CD4-positive, alpha-beta memory T cell (primary cell): ENCODE measurements at regions not wholly inside any gene's neighbourhood (a gene's known extent, or its start where the extent isn't known, plus 50 kb on each side); places are given as distances from the start of the nearest gene placed in this dataset.
A peak's percentile ranks its signal among the peaks of the same experiment; 100 is the strongest.

Source experiments
- CTCF ChIA-PET: fragments of 350-600 bp; sonication (Branson Sonifier 250); formaldehyde crosslinking; loops from one replicate; lab custom pipeline; 2021; ENCODE audit warnings: inconsistent platforms; ENCODE audit not compliant: partially characterized antibody; lab: Charles Lee
- POLR2A ChIA-PET: fragments of 350-600 bp; sonication (Branson Sonifier 250); formaldehyde crosslinking; loops from one replicate; lab custom pipeline; 2021; ENCODE audit not compliant: partially characterized antibody; lab: Charles Lee
- DNase-seq, 5 donors: peaks; one replicate each; pipeline versions ENCODE4 v3.0.0 to v3.0.0-alpha.2; 2020 to 2022; ENCODE audit warnings: mixed read lengths in 1 of 5
- H3K27ac ChIP-seq: one replicate; pipeline ENCODE4 v1.7.0; 2013; ENCODE audit warnings: low read depth, low read length
- H3K27me3 ChIP-seq: 2 replicates; pipeline ENCODE4 v1.7.0; 2013; ENCODE audit warnings: mild to moderate bottlenecking, low read length, moderate library complexity; ENCODE audit not compliant: insufficient read depth
- H3K36me3 ChIP-seq: 2 replicates; pipeline ENCODE4 v1.7.0; 2013; ENCODE audit warnings: mild to moderate bottlenecking, low read length, moderate library complexity; ENCODE audit not compliant: insufficient read depth
- H3K4me1 ChIP-seq: 2 replicates; pipeline ENCODE4 v1.7.0; 2013; ENCODE audit warnings: mild to moderate bottlenecking, low read length, moderate library complexity; ENCODE audit not compliant: insufficient read depth
- H3K4me3 ChIP-seq, 2 donors: one replicate each; pipeline ENCODE4 v1.7.0; 2013; ENCODE audit warnings: low read length in 2 of 2, mild to moderate bottlenecking in 1 of 2
- H3K9me3 ChIP-seq, 2 donors: one replicate each; pipeline ENCODE4 v1.7.0; 2013; ENCODE audit warnings: low read length in 2 of 2, control low read depth in 1 of 2; ENCODE audit not compliant: control insufficient read depth in 1 of 2
- H3K27ac Mint-ChIP-seq, 7 donors: one replicate each; pipeline ENCODE4 v1.8.0; 2020 to 2021; ENCODE audit warnings: mixed read lengths in 7 of 7, mild to moderate bottlenecking in 6 of 7, inconsistent platforms in 3 of 7, moderate library complexity in 3 of 7
- H3K27me3 Mint-ChIP-seq, 2 donors: one replicate each; pipeline ENCODE4 v1.8.0; 2020 to 2021; ENCODE audit warnings: mixed read lengths in 2 of 2
- H3K36me3 Mint-ChIP-seq, 2 donors: one replicate each; pipeline ENCODE4 v1.8.0; 2020 to 2021; ENCODE audit warnings: mixed read lengths in 2 of 2, inconsistent platforms in 1 of 2, mild to moderate bottlenecking in 1 of 2
- H3K4me1 Mint-ChIP-seq, 4 donors: one replicate each; pipeline ENCODE4 v1.8.0; 2020 to 2021; ENCODE audit warnings: mixed read lengths in 4 of 4, mild to moderate bottlenecking in 1 of 4
- H3K4me3 Mint-ChIP-seq, 8 donors: one replicate each; pipeline ENCODE4 v1.8.0; 2020 to 2021; ENCODE audit warnings: mixed read lengths in 8 of 8, mild to moderate bottlenecking in 7 of 8, moderate library complexity in 6 of 8, inconsistent platforms in 3 of 8
- H3K9me3 Mint-ChIP-seq, 8 donors: one replicate each; pipeline ENCODE4 v1.8.0; 2020 to 2021; ENCODE audit warnings: mixed read lengths in 8 of 8, mild to moderate bottlenecking in 5 of 8, inconsistent platforms in 3 of 8, moderate library complexity in 1 of 8
- intact Hi-C: fragments of 100-400 bp; cut with micrococcal nuclease; formaldehyde crosslinking; loops from one replicate; pipeline ENCODE4 v1.15.1; 2023

DNA sequence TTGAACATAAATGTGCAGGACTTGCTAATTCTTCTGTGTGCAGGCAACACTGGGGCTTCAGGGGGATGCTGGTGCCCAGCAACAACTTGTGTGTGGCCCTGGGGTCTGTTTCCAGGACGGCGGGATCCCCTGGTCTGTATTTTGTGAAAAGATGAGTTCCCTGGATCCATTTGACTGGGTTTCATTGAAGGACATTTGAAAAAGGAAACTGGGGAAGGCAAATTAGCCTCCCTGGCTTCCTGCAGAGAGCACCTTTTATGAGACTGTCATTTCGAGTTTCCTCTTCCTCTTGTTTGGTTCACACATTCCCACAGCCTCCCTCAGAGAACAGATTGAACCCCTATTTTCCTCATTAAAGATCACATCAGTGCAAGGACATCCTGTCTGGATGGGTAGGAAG is 63.1 kb downstream of the FOXI1 start:
- intact Hi-C loops, result no loop called here
- Mint-ChIP-seq H3K4me3 (no peak overlapping the region), H3K4me1 (no peaks in the 10 kb centered on the region), H3K27ac (no peak overlapping the region), H3K36me3 (no peaks in the 10 kb centered on the region), H3K9me3 (no peaks in the 10 kb centered on the region), H3K27me3 (peaks cover 5 to 11% of the 10 kb centered on the region in 2 donors)
- no peaks in the 10 kb centered on the region for H3K36me3 ChIP-seq
- DNase-seq, result no peak
- no peaks in the 10 kb centered on the region for H3K27me3 ChIP-seq
- H3K4me3 ChIP-seq, result no peak overlapping the region
- CTCF ChIA-PET, result no interaction called here
- no peaks in the 10 kb centered on the region for H3K4me1 ChIP-seq
- POLR2A ChIA-PET, result no interaction called here
- H3K27ac ChIP-seq, result no peak overlapping the region
- no peaks in the 10 kb centered on the region for H3K9me3 ChIP-seq

DNA sequence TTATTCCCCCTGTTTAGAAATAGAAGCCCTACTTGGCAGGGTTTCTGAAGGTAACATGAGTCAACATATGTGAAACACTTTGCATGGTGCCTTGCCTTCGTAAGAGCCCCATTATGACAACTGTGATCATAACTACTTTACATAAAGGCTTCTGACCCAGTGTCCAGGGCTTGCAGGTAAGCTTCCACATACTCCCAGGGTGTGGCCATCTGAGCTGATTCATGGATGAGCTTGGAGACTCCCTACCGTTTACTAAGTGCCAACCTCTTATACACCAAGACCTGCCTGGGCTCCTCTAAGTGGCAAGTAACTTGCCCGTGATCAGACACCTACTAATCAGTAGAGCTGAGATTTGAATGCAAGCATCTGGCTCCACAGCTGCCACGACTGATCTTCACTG is 62.8 kb upstream of the C5orf58 start:
- intact Hi-C loops, result no loop called here
- ChIA-PET CTCF (no interaction called here), POLR2A (no interaction called here)
- H3K4me3 Mint-ChIP-seq, result no peak overlapping the region
- H3K4me1 Mint-ChIP-seq, result no peaks in the 10 kb centered on the region
- Histone ChIP-seq H3K27me3 (no peaks in the 10 kb centered on the region), H3K27ac (no peak overlapping the region), H3K4me1 (no peaks in the 10 kb centered on the region), H3K36me3 (no peaks in the 10 kb centered on the region), H3K4me3 (no peak overlapping the region), H3K9me3 (no peaks in the 10 kb centered on the region)
- H3K27me3 Mint-ChIP-seq, result peaks cover 3 to 11% of the 10 kb centered on the region in 2 donors
- no peak for DNase-seq
- H3K9me3 Mint-ChIP-seq, result no peaks in the 10 kb centered on the region
- no peaks in the 10 kb centered on the region for H3K36me3 Mint-ChIP-seq
- no peak overlapping the region for H3K27ac Mint-ChIP-seq

DNA sequence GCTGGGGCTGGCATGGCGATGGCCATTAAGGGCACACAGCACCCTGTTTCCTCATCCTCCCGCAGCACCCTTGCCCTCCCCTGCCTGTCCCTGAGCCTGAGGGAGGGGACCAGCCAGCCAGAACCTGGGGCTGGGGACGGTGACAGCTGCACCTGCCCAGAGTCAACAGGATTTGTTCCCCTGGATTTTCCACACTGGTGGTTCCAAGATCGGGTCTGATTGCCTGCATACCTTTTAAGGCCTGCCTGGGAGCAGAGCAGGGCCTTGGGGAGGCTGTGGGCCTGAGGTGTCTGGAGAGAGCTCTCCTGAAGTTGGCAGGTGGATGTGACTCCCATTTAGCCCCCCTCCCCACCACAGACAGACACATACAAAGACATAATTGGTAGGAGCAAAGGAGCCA is 61.0 kb upstream of the C5orf58 start:
- Mint-ChIP-seq H3K27ac (no peak overlapping the region), H3K36me3 (no peaks in the 10 kb centered on the region), H3K9me3 (no peaks in the 10 kb centered on the region), H3K4me3 (no peak overlapping the region), H3K4me1 (no peaks in the 10 kb centered on the region), H3K27me3 (peaks cover 0 to 6% of the 10 kb centered on the region in 2 donors)
- Histone ChIP-seq H3K27ac (no peak overlapping the region), H3K9me3 (no peaks in the 10 kb centered on the region), H3K4me3 (no peak overlapping the region), H3K36me3 (no peaks in the 10 kb centered on the region), H3K27me3 (no peaks in the 10 kb centered on the region), H3K4me1 (no peaks in the 10 kb centered on the region)
- ChIA-PET CTCF (interaction anchor here (1.1 kb wide), 1 partner anchor 11 kb away, joined by 5 read pairs; no protein-coding TSS in a partner anchor), POLR2A (no interaction called here)
- intact Hi-C loops, result no loop called here
- DNase-seq, result no peak

DNA sequence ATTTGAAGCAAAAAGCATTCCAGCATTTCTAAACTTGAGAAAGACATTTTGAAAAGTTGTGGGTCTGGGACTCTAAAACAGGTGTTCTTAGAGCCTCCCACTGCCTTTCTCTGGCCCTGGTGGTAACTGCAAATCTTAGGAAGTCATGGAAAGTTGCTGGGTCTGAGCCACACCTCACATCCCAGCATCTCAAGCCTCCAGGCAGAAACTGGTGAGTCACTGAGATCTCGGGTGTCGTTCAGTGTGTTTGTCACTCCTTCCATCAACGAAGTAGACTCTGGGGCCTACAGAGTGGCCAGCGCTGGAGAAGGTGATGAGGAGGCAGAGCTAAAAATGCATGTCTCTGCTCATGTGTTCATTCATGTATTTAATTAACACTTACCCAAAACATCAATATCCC is 59.6 kb upstream of the C5orf58 start:
- intact Hi-C loops, result no loop called here

DNA sequence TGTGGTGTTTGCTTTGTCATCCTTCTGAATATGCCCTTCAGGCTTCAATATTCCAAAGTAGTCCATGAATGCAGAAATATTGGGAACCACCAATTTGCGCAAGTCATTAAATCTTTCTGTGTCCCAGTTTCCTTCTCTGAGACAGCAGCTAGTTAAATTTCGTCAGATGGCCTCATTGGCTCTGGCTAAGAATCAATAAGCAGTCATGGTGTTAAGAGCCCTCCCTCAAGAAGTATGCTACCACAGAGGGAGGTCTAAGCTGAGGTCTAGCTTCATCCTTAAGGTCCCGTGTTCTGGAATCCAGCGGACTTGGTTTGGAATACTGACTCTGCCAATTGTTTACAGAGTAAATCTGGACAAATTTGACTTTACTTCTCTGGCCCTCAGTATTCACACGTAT is 59.1 kb upstream of the C5orf58 start:
- Mint-ChIP-seq H3K4me1 (no peaks in the 10 kb centered on the region), H3K27ac (no peak overlapping the region), H3K27me3 (peaks cover 0 to 5% of the 10 kb centered on the region in 2 donors), H3K4me3 (no peak overlapping the region), H3K9me3 (no peaks in the 10 kb centered on the region), H3K36me3 (no peaks in the 10 kb centered on the region)
- no peaks in the 10 kb centered on the region for H3K36me3 ChIP-seq
- intact Hi-C loops, result no loop called here
- DNase-seq, result no peak
- no peaks in the 10 kb centered on the region for H3K9me3 ChIP-seq
- H3K4me1 ChIP-seq, result no peaks in the 10 kb centered on the region
- POLR2A ChIA-PET, result no interaction called here
- no peak overlapping the region for H3K4me3 ChIP-seq
- CTCF ChIA-PET, result interaction anchor here (3.4 kb wide), 1 partner anchor 10 kb away, joined by 26 read pairs; no protein-coding TSS in a partner anchor
- no peaks in the 10 kb centered on the region for H3K27me3 ChIP-seq
- no peak overlapping the region for H3K27ac ChIP-seq

More for the DNA sequence above, 59.6 kb upstream of the C5orf58 start:
- Mint-ChIP-seq H3K4me1 (no peaks in the 10 kb centered on the region), H3K9me3 (no peaks in the 10 kb centered on the region), H3K27me3 (peaks cover 0 to 5% of the 10 kb centered on the region in 2 donors), H3K4me3 (no peak overlapping the region), H3K27ac (peak overlapping the region in 1 of 7 donors; percentile 6), H3K36me3 (no peaks in the 10 kb centered on the region)
- H3K9me3 ChIP-seq, result no peaks in the 10 kb centered on the region
- ChIA-PET CTCF (interaction anchor here (3.4 kb wide), 1 partner anchor 11 kb away, joined by 26 read pairs; no protein-coding TSS in a partner anchor), POLR2A (no interaction called here)
- H3K4me1 ChIP-seq, result no peaks in the 10 kb centered on the region
- H3K27me3 ChIP-seq, result no peaks in the 10 kb centered on the region
- DNase-seq, result no peak
- H3K27ac ChIP-seq, result no peak overlapping the region
- no peak overlapping the region for H3K4me3 ChIP-seq
- no peaks in the 10 kb centered on the region for H3K36me3 ChIP-seq

DNA sequence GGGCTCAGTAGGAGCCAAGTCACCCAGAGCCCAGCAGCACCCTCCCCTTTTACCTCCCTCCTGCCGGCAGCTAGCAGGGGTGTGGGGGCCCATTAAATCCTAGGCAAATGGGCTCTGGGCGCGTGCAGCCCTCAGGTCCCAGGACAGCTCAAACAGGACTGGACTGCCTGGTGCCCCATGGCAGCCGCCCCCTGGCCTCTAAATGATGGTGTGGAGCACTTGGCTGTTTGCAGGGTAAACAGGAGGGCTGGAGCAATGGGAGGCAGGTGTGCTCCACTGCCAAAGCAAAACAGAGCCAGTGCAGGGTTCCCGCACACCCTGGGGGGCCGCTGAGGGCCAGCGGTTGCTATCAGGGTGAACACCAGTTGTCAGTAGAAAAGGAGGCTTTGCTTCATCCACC is 55.9 kb upstream of the C5orf58 start:
- Histone ChIP-seq H3K4me1 (no peaks in the 10 kb centered on the region), H3K36me3 (no peaks in the 10 kb centered on the region), H3K27me3 (no peaks in the 10 kb centered on the region), H3K4me3 (no peak overlapping the region), H3K9me3 (no peaks in the 10 kb centered on the region), H3K27ac (no peak overlapping the region)
- POLR2A ChIA-PET, result no interaction called here
- H3K27me3 Mint-ChIP-seq, result peaks cover 0 to 3% of the 10 kb centered on the region in 2 donors
- no peak overlapping the region for H3K27ac Mint-ChIP-seq
- H3K9me3 Mint-ChIP-seq, result no peaks in the 10 kb centered on the region
- intact Hi-C loops, result no loop called here
- no peaks in the 10 kb centered on the region for H3K36me3 Mint-ChIP-seq
- CTCF ChIA-PET, result no interaction called here
- no peak overlapping the region for H3K4me3 Mint-ChIP-seq
- DNase-seq, result no peak
- H3K4me1 Mint-ChIP-seq, result no peaks in the 10 kb centered on the region

DNA sequence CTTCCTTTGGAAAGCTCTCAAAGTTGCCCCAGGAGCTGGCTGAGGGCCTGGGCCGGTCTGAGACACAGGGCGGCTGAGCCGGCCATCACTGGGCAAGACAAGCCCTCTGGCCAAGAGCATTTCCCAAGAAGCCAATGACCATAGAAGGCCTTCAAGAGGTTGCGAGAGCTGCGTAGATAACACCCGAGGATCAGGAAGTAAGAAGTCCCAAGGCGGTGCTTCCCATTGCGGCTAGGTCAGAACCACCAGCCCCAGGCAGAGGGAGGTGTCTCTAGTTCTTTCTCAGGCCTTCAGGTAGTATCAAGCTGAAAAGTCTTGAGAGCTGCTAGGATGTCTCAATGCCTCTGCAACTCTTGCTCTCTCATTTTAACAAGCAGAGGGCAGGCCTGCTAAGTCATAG is 54.0 kb upstream of the C5orf58 start:
- intact Hi-C loops, result no loop called here
- Histone ChIP-seq H3K27ac (no peak overlapping the region), H3K36me3 (no peaks in the 10 kb centered on the region), H3K27me3 (no peaks in the 10 kb centered on the region), H3K4me3 (no peak overlapping the region), H3K4me1 (no peaks in the 10 kb centered on the region), H3K9me3 (no peaks in the 10 kb centered on the region)
- no peaks in the 10 kb centered on the region for H3K9me3 Mint-ChIP-seq
- H3K4me1 Mint-ChIP-seq, result no peaks in the 10 kb centered on the region
- H3K4me3 Mint-ChIP-seq, result no peak overlapping the region
- no peak for DNase-seq
- no peaks in the 10 kb centered on the region for H3K36me3 Mint-ChIP-seq
- ChIA-PET POLR2A (no interaction called here), CTCF (interaction anchor here (0.7 kb wide), 1 partner anchor 11 kb away, joined by 3 read pairs; no protein-coding TSS in a partner anchor)
- H3K27ac Mint-ChIP-seq, result no peak overlapping the region
- peaks cover 6 to 7% of the 10 kb centered on the region in 2 donors for H3K27me3 Mint-ChIP-seq

DNA sequence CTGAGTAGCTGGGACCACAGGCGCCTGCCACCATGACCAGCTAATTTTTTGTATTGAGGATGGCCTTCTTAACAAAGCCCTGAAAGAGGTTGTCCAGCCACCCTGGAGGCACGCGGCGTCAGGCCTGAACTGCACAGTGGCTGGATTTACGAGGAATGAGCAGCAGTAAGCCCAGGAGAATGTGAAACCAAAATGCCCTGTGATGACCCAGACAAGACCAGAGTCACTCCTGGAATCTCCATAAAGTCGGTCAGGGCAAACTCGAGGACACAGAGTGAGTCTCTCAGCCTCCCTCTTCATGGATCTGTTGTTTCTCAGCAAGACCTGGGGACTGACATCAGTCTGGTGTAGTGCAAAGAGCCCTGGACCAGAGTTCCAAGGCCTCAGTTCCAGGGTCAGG is 53.2 kb upstream of the C5orf58 start:
- Histone ChIP-seq H3K27me3 (no peaks in the 10 kb centered on the region), H3K4me3 (no peak overlapping the region), H3K27ac (no peak overlapping the region), H3K4me1 (no peaks in the 10 kb centered on the region), H3K36me3 (no peaks in the 10 kb centered on the region), H3K9me3 (no peaks in the 10 kb centered on the region)
- H3K4me1 Mint-ChIP-seq, result no peaks in the 10 kb centered on the region
- ChIA-PET CTCF (interaction anchor here (0.7 kb wide), 1 partner anchor 31 kb away, joined by 3 read pairs; no protein-coding TSS in a partner anchor), POLR2A (no interaction called here)
- H3K9me3 Mint-ChIP-seq, result no peaks in the 10 kb centered on the region
- H3K36me3 Mint-ChIP-seq, result no peaks in the 10 kb centered on the region
- H3K27me3 Mint-ChIP-seq, result peaks cover 6 to 7% of the 10 kb centered on the region in 2 donors
- no peak overlapping the region for H3K4me3 Mint-ChIP-seq
- DNase-seq, result no peak
- H3K27ac Mint-ChIP-seq, result no peak overlapping the region
- intact Hi-C loops, result loop anchor here (5.0 kb wide), 1 partner anchor 77 kb away; no protein-coding TSS in a partner anchor
